ENCODE measurements at regions not wholly inside any gene's neighbourhood (a gene's known extent, or its start where the extent isn't known, plus 50 kb on each side); places are given as distances from the start of the nearest gene placed in this dataset.

DNA sequence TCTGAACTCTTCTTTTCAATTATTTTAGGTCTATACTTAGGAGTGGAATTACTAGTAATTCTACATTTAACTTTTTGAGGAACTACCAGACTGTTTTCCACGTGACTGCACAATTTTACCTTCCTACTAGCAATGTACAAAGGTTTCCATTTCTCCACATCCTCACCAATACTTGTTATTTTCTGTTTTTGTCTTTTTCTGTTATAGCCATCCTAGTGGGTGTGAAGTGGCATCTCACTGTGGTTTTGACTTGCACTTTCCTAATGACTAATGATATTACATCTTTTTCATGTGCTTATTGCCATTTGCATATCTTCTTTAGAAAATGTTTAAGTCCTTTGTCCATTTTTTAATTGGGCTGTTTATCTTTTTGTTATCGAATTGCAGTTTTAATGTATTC lies 136.9 kb upstream of the EGFLAM start:
- TF ChIP-seq, protein P1, sequence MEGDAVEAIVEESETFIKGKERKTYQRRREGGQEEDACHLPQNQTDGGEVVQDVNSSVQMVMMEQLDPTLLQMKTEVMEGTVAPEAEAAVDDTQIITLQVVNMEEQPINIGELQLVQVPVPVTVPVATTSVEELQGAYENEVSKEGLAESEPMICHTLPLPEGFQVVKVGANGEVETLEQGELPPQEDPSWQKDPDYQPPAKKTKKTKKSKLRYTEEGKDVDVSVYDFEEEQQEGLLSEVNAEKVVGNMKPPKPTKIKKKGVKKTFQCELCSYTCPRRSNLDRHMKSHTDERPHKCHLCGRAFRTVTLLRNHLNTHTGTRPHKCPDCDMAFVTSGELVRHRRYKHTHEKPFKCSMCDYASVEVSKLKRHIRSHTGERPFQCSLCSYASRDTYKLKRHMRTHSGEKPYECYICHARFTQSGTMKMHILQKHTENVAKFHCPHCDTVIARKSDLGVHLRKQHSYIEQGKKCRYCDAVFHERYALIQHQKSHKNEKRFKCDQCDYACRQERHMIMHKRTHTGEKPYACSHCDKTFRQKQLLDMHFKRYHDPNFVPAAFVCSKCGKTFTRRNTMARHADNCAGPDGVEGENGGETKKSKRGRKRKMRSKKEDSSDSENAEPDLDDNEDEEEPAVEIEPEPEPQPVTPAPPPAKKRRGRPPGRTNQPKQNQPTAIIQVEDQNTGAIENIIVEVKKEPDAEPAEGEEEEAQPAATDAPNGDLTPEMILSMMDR (IDR thresholded peaks at IDR 0.05), result no peak
- Histone ChIP-seq H4K20me1 (ENCODE audit: insufficient read depth, low read length) (no peaks in the 10 kb centered on the region), H3K4me3 (replicated peaks in 1 of 3; ENCODE audit: low read depth in 2 of 3, low read length in 3 of 3) (no peak overlapping the region), H3K9me3 (replicated peaks in 1 of 2; ENCODE audit: control insufficient read depth in 1 of 2, insufficient read depth in 1 of 2, low read length in 2 of 2) (no peaks in the 10 kb centered on the region), H3K9ac (ENCODE audit: insufficient read depth, low read length, poor library complexity, severe bottlenecking) (no peak overlapping the region), H2AFZ (ENCODE audit: insufficient read depth, low read depth, low read length, poor library complexity, severe bottlenecking) (no peak overlapping the region), H3K36me3 (replicated peaks in 1 of 2; ENCODE audit: control insufficient read depth in 1 of 2, insufficient read depth in 2 of 2, low read length in 2 of 2) (no peaks in the 10 kb centered on the region), H3K27me3 (ENCODE audit: control insufficient read depth in 2 of 2, insufficient read depth in 2 of 2, low read length in 2 of 2) (no peaks in the 10 kb centered on the region), H3K4me2 (replicated peaks; ENCODE audit: extremely low read depth, low read length, poor library complexity, severe bottlenecking) (no peak overlapping the region), H3K79me2 (ENCODE audit: insufficient read depth, low read length) (no peaks in the 10 kb centered on the region), H3K4me1 (ENCODE audit: control insufficient read depth in 1 of 2, insufficient read depth in 2 of 2, low read length in 2 of 2) (no peaks in the 10 kb centered on the region), H3K27ac (ENCODE audit: low read depth in 1 of 2, low read length in 2 of 2) (no peak overlapping the region)
- Mint-ChIP-seq H3K27me3 (ENCODE audit: low read depth in 3 of 3) (peaks cover 0 to 3% (median 3%) of the 10 kb centered on the region in 3 donors), H3K4me1 (no peaks in the 10 kb centered on the region), H3K9me3 (peaks cover 0 to 5% (median 0%) of the 10 kb centered on the region in 7 donors), H3K4me3 (no peak overlapping the region), H3K27ac (no peak overlapping the region), H3K36me3 (no peaks in the 10 kb centered on the region)
- WGBS (ENCODE audit: insufficient coverage), result no CpG with 5 or more reads among the region's 2 CpGs
- intact Hi-C loops (cut with micrococcal nuclease), result no loop called here
- DNase-seq, result no peak

DNA sequence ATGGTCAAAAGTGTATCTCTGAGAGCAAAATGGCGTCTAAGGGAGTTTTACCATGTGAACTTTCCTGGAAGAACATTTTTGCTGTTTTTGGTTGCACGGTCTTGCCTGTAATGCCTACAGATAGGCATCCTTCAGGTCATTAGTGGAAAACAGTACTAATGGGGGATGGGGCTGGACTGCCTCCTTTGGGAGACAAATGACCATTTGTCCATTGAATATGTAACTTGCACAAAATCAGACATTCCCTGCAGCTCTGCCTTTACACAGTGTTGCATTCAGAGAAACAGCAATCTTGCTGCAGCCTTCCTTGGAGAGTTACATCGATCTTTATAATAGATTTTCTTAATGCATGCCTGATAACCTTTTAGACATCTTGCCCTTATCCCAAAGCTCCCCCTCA lies 138.5 kb upstream of the EGFLAM start:
- Histone ChIP-seq H3K4me1 (ENCODE audit: control insufficient read depth in 1 of 2, insufficient read depth in 2 of 2, low read length in 2 of 2) (no peaks in the 10 kb centered on the region), H4K20me1 (ENCODE audit: insufficient read depth, low read length) (no peaks in the 10 kb centered on the region), H3K27ac (ENCODE audit: low read depth in 1 of 2, low read length in 2 of 2) (no peak overlapping the region), H3K27me3 (ENCODE audit: control insufficient read depth in 2 of 2, insufficient read depth in 2 of 2, low read length in 2 of 2) (no peaks in the 10 kb centered on the region), H3K79me2 (ENCODE audit: insufficient read depth, low read length) (no peaks in the 10 kb centered on the region), H3K9ac (ENCODE audit: insufficient read depth, low read length, poor library complexity, severe bottlenecking) (no peak overlapping the region), H3K4me3 (replicated peaks in 1 of 3; ENCODE audit: low read depth in 2 of 3, low read length in 3 of 3) (no peak overlapping the region), H3K4me2 (replicated peaks; ENCODE audit: extremely low read depth, low read length, poor library complexity, severe bottlenecking) (no peak overlapping the region), H3K36me3 (replicated peaks in 1 of 2; ENCODE audit: control insufficient read depth in 1 of 2, insufficient read depth in 2 of 2, low read length in 2 of 2) (no peaks in the 10 kb centered on the region), H2AFZ (ENCODE audit: insufficient read depth, low read depth, low read length, poor library complexity, severe bottlenecking) (no peak overlapping the region), H3K9me3 (replicated peaks in 1 of 2; ENCODE audit: control insufficient read depth in 1 of 2, insufficient read depth in 1 of 2, low read length in 2 of 2) (no peaks in the 10 kb centered on the region)
- intact Hi-C loops (cut with micrococcal nuclease), result no loop called here
- H3K27me3 Mint-ChIP-seq (ENCODE audit: low read depth in 3 of 3), result peaks cover 0 to 3% (median 0%) of the 10 kb centered on the region in 3 donors
- peaks cover 0 to 3% (median 0%) of the 10 kb centered on the region in 7 donors for H3K9me3 Mint-ChIP-seq
- no peaks in the 10 kb centered on the region for H3K4me1 Mint-ChIP-seq
- no peaks in the 10 kb centered on the region for H3K36me3 Mint-ChIP-seq
- H3K4me3 Mint-ChIP-seq, result no peak overlapping the region
- 87% methylated on average over 3 of the region's 3 CpGs for whole genome bisulfite sequencing (ENCODE audit: insufficient coverage)
- no peak overlapping the region for H3K27ac Mint-ChIP-seq
- TF ChIP-seq, protein P1 (IDR thresholded peaks at IDR 0.05), result no peak
- DNase-seq, result no peak

Data from CD14-positive monocyte (primary cell).